Endodermal cell (in vitro differentiated cells): ENCODE measurements at regions not wholly inside any gene's neighbourhood (a gene's known extent, or its start where the extent isn't known, plus 50 kb on each side); places are given as distances from the start of the nearest gene placed in this dataset.

Experiments
- DNase-seq: peaks from one replicate; pipeline ENCODE4 v3.0.0-alpha.2; 2017
- H3K27ac ChIP-seq: 2 replicates; pipeline ENCODE4 v1.5.1; 2013; ENCODE audit warnings: mild to moderate bottlenecking, low read depth, low read length, moderate library complexity
- H3K27me3 ChIP-seq: 2 replicates; pipeline ENCODE4 v1.6.1; 2013; ENCODE audit warnings: mild to moderate bottlenecking, low read length, moderate library complexity; ENCODE audit not compliant: insufficient read depth, control insufficient read depth, poor library complexity, severe bottlenecking
- H3K36me3 ChIP-seq: 2 replicates; pipeline ENCODE4 v1.7.0; 2013; ENCODE audit warnings: mild to moderate bottlenecking, low read length, moderate library complexity; ENCODE audit not compliant: control insufficient read depth, insufficient read depth
- H3K4me1 ChIP-seq: one replicate; pipeline ENCODE4 v1.7.0; 2013; ENCODE audit warnings: low read length; ENCODE audit not compliant: control insufficient read depth, insufficient read depth
- H3K4me3 ChIP-seq: 2 replicates; pipeline ENCODE4 v1.5.1; 2013; ENCODE audit warnings: mild to moderate bottlenecking, low read length, moderate library complexity
- H3K9ac ChIP-seq: 2 replicates; pipeline ENCODE4 v1.6.1; 2013; ENCODE audit warnings: mild to moderate bottlenecking, low read length, moderate library complexity; ENCODE audit not compliant: poor library complexity, severe bottlenecking; ENCODE audit errors: extremely low read depth
- H3K9me3 ChIP-seq: 2 replicates; pipeline ENCODE4 v1.6.1; 2013; ENCODE audit warnings: mild to moderate bottlenecking, low read length, moderate library complexity; ENCODE audit not compliant: control insufficient read depth
- H3K27ac Mint-ChIP-seq: 2 replicates; pipeline ENCODE4 v1.8.0; 2020; ENCODE audit warnings: mixed read lengths
- H3K27me3 Mint-ChIP-seq: 2 replicates; pipeline ENCODE4 v1.8.0; 2021; ENCODE audit warnings: mild to moderate bottlenecking, mixed read lengths; ENCODE audit not compliant: insufficient read depth
- H3K36me3 Mint-ChIP-seq: 2 replicates; pipeline ENCODE4 v1.8.0; 2020; ENCODE audit warnings: low read depth, mixed read lengths
- H3K4me1 Mint-ChIP-seq: 2 replicates; pipeline ENCODE4 v1.8.0; 2020; ENCODE audit warnings: mixed read lengths
- H3K4me3 Mint-ChIP-seq: 2 replicates; pipeline ENCODE4 v1.8.0; 2020; ENCODE audit warnings: mild to moderate bottlenecking, moderate library complexity, mixed read lengths
- H3K9me3 Mint-ChIP-seq: 2 replicates; pipeline ENCODE4 v1.8.0; 2020; ENCODE audit warnings: mild to moderate bottlenecking, mixed read lengths
- WGBS, 2 experiments: methylation state at CpG; one replicate each; pipeline versions ENCODE4 v1.1.5 to v1.1.7; 2013; ENCODE audit warnings: missing lambda C conversion rate in 2 of 2, mixed read lengths in 1 of 2; ENCODE audit not compliant: insufficient coverage in 1 of 2, insufficient read length in 1 of 2; 5-methylcytosine and 5-hydroxymethylcytosine counted together
- TF ChIP-seq, protein P1 (sequence below): fragments of 200-600 bp; sonication (generic); conservative IDR thresholded peaks from 2 replicates; pipeline ENCODE4 v1.5.0; 2021; ENCODE audit warnings: antibody characterized with exemption, mild to moderate bottlenecking

DNA sequence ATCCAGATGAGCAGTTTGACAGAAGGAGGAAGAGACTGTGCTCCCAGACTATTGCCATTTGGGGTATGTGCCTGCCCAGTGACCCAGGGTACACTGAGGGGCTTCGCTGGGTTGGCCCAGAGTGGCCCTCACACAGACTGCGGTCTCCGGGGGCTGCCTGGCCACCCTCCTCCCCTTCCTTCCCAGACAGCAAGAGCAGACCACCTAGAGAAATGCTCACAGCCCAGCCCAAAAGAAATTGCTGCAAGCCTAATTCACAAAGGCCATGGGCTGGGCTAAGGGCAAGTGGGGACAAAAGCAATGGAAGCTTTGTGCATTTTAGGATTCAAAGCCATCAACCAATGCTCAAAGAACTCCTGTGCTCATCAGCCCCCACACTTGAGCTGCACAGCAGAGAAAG lies 277.6 kb downstream of the CDC5L start:
- peaks cover 6% of the 10 kb centered on the region for H3K4me1 ChIP-seq
- Mint-ChIP-seq H3K4me3 (no peak overlapping the region), H3K9me3 (no peaks in the 10 kb centered on the region), H3K4me1 (peaks cover 60% of the 10 kb centered on the region), H3K36me3 (no peaks in the 10 kb centered on the region), H3K27ac (peak overlapping the region; percentile 56), H3K27me3 (peaks cover 8% of the 10 kb centered on the region)
- H3K36me3 ChIP-seq: no peaks in the 10 kb centered on the region
- peaks cover under 1% of the 10 kb centered on the region for H3K27me3 ChIP-seq
- H3K9ac ChIP-seq: no peak overlapping the region
- DNase-seq: peak; percentile 52
- TF ChIP-seq, protein P1, sequence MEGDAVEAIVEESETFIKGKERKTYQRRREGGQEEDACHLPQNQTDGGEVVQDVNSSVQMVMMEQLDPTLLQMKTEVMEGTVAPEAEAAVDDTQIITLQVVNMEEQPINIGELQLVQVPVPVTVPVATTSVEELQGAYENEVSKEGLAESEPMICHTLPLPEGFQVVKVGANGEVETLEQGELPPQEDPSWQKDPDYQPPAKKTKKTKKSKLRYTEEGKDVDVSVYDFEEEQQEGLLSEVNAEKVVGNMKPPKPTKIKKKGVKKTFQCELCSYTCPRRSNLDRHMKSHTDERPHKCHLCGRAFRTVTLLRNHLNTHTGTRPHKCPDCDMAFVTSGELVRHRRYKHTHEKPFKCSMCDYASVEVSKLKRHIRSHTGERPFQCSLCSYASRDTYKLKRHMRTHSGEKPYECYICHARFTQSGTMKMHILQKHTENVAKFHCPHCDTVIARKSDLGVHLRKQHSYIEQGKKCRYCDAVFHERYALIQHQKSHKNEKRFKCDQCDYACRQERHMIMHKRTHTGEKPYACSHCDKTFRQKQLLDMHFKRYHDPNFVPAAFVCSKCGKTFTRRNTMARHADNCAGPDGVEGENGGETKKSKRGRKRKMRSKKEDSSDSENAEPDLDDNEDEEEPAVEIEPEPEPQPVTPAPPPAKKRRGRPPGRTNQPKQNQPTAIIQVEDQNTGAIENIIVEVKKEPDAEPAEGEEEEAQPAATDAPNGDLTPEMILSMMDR: no peak
- H3K27ac ChIP-seq: peak overlapping the region; percentile 2
- 89% methylated on average over 3 of the region's 3 CpGs; no CpG with 5 or more reads in 1 of the 2 experiments for WGBS, 2 experiments
- no peaks in the 10 kb centered on the region for H3K9me3 ChIP-seq
- H3K4me3 ChIP-seq: no peak overlapping the region

DNA sequence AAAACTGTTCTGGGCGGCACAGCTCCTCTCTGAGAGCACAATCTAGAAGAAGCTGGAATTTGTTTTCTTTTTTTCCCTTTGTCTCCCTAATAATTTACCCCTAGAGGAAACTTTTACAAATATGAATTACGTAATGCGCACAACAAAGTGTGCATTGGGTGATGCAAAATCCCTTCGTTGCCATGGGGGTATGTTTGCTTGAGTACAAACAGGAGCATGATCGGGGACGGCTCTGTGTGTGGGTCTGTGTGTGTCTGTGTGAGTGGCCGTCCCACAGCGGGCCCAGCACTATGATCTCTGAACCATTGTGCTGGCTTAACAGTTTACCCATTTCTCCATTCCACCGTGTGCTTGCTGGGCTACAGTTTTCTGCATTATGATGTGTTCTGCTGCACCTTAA lies 278.2 kb downstream of the CDC5L start:
- Histone ChIP-seq H3K36me3 (no peaks in the 10 kb centered on the region), H3K4me1 (peaks cover 6% of the 10 kb centered on the region), H3K4me3 (no peak overlapping the region), H3K9ac (no peak overlapping the region), H3K27ac (no peak overlapping the region), H3K9me3 (no peaks in the 10 kb centered on the region), H3K27me3 (no peaks in the 10 kb centered on the region)
- TF ChIP-seq, protein P1: no peak
- H3K9me3 Mint-ChIP-seq: no peaks in the 10 kb centered on the region
- H3K27me3 Mint-ChIP-seq: peaks cover 5% of the 10 kb centered on the region
- H3K27ac Mint-ChIP-seq: peak overlapping the region; percentile 8
- H3K36me3 Mint-ChIP-seq: no peaks in the 10 kb centered on the region
- WGBS, 2 experiments: 82 to 92% methylated on average over 6 to 9 of the region's 9 CpGs
- H3K4me3 Mint-ChIP-seq: no peak overlapping the region
- peaks cover 60% of the 10 kb centered on the region for H3K4me1 Mint-ChIP-seq
- no peak for DNase-seq

DNA sequence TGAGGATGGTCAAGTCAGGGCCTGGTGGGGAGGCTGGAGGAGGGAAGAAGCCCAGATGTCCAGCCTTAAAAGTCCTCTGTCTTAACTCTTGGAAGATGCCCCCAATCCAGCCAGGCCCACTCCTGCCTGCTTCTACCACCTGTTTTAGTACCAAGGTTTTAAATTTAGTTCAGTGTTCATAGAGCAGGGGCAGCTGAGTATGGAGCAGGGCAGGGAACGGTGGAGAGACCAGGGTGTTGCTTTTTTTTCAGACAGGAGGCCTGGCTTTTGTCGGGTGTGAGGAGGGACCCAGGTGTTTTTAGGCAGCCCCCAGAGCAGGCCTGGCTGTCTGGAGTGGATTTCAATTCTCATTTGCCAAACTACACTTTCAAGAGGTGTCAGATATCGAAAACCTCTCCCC lies 278.8 kb downstream of the CDC5L start:
- Mint-ChIP-seq H3K36me3 (no peaks in the 10 kb centered on the region), H3K27ac (peak overlapping the region; percentile 17), H3K4me1 (peaks cover 55% of the 10 kb centered on the region), H3K4me3 (no peak overlapping the region), H3K27me3 (peaks cover 1% of the 10 kb centered on the region), H3K9me3 (no peaks in the 10 kb centered on the region)
- TF ChIP-seq, protein P1: no peak
- Histone ChIP-seq H3K9me3 (no peaks in the 10 kb centered on the region), H3K36me3 (no peaks in the 10 kb centered on the region), H3K27me3 (no peaks in the 10 kb centered on the region), H3K4me1 (peaks cover 6% of the 10 kb centered on the region), H3K4me3 (no peak overlapping the region), H3K27ac (no peak overlapping the region), H3K9ac (no peak overlapping the region)
- DNase-seq: no peak
- WGBS, 2 experiments: 87 to 100% methylated on average over 1 to 3 of the region's 3 CpGs
